AG04450 (cell line): ENCODE measurements at regions not wholly inside any gene's neighbourhood (a gene's known extent, or its start where the extent isn't known, plus 50 kb on each side); places are given as distances from the start of the nearest gene placed in this dataset.

Source experiments
- CTCF ChIA-PET: fragments of 300-600, 350-600 bp; formaldehyde crosslinking; extraction: SDS; loops from one replicate; lab custom pipeline; 2022; ENCODE audit warnings: antibody characterized with exemption, inconsistent platforms; lab: Charles Lee
- POLR2A ChIA-PET: fragments of 350-600 bp; formaldehyde crosslinking; extraction: SDS; loops from one replicate; lab custom pipeline; 2021; ENCODE audit warnings: antibody characterized with exemption, inconsistent platforms; lab: Yijun Ruan, JAX
- DNase-seq: peaks from one replicate; pipeline ENCODE4 v3.0.0-alpha.2; 2011; ENCODE audit warnings: low read depth, low spot score
- H3K27ac ChIP-seq: one replicate; pipeline ENCODE4 v1.5.1; 2012; ENCODE audit warnings: low read depth, low read length, control low read depth
- H3K27me3 ChIP-seq: one replicate; pipeline ENCODE4 v1.6.0; 2012; ENCODE audit warnings: low read length; ENCODE audit not compliant: control insufficient read depth, insufficient read depth
- H3K4me3 ChIP-seq: 2 replicates; pipeline ENCODE4 v1.5.1; 2011; ENCODE audit warnings: mild to moderate bottlenecking, low read depth, low read length, control low read depth
- H3K9me3 ChIP-seq: 2 replicates; pipeline ENCODE4 v1.5.1; 2012; ENCODE audit warnings: low read length; ENCODE audit not compliant: control insufficient read depth, insufficient read depth
- TF ChIP-seq, protein P1 (sequence below): IDR thresholded peaks from 2 replicates; pipeline ENCODE4 v1.5.1; 2011; ENCODE audit warnings: low read depth, low read length, control low read depth, inconsistent platforms

GRCh38 chr1:38134294-38134755, 87.7 kb upstream of the POU3F1 start:
- TF ChIP-seq, protein P1, sequence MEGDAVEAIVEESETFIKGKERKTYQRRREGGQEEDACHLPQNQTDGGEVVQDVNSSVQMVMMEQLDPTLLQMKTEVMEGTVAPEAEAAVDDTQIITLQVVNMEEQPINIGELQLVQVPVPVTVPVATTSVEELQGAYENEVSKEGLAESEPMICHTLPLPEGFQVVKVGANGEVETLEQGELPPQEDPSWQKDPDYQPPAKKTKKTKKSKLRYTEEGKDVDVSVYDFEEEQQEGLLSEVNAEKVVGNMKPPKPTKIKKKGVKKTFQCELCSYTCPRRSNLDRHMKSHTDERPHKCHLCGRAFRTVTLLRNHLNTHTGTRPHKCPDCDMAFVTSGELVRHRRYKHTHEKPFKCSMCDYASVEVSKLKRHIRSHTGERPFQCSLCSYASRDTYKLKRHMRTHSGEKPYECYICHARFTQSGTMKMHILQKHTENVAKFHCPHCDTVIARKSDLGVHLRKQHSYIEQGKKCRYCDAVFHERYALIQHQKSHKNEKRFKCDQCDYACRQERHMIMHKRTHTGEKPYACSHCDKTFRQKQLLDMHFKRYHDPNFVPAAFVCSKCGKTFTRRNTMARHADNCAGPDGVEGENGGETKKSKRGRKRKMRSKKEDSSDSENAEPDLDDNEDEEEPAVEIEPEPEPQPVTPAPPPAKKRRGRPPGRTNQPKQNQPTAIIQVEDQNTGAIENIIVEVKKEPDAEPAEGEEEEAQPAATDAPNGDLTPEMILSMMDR, result no peak
- Histone ChIP-seq H3K9me3 (no peaks in the 10 kb centered on the region; the same call in 1 of the 2 replicates), H3K4me3 (no peak overlapping the region), H3K27me3 (peaks cover 49% of the 10 kb centered on the region), H3K27ac (no peak overlapping the region)
- POLR2A ChIA-PET, result no interaction called here
- CTCF ChIA-PET, result interaction anchor here (0.9 kb wide), 1 partner anchor 62 kb away, joined by 3 read pairs; no protein-coding TSS in a partner anchor
- DNase-seq, result no peak

DNA sequence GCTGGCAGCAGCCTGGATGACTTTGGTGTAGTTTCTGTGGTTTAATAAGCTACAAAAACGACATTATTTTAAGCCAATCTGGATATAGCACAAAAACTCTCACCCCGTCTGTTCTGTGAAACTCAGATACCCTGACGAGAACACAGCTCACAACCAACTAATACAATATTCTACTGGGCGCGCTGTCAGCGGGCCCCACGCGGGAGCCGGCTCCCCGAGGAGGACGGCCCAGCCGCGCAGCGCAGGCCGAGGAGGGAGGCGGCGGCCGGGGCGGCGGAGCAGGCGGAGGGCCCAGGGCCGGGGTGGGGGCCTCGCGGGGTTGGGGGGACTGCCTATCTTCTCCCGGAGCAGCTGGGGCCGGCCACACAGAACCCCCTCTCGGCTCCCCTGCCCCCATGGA, 87.2 kb upstream of the POU3F1 start:
- ChIA-PET POLR2A (no interaction called here), CTCF (interaction anchor here (0.9 kb wide), 1 partner anchor 61 kb away, joined by 3 read pairs; no protein-coding TSS in a partner anchor)
- no peak for DNase-seq
- Histone ChIP-seq H3K9me3 (no peaks in the 10 kb centered on the region; the same call in 1 of the 2 replicates), H3K4me3 (no peak overlapping the region), H3K27ac (no peak overlapping the region), H3K27me3 (peaks cover 49% of the 10 kb centered on the region)
- TF ChIP-seq, protein P1, result no peak

DNA sequence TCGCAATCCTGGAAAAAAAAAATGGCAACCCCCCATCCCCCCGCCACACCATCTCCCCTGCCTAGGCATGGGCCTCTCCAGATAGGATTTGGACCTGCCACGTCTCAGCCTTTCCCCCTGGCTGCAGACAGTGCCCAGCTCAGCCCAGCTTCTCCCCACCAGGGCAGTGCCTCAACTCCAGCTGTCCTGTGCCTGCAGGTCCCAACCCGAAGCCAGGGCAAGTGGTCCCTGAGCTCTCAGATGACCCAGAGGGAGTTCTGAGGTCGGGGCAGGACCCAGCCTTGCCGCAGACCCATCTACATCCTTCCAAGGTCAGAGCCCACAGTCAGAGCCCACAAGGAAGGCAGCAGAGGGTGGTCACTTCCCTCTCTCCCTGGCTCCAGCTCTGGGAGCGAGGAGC, 86.7 kb upstream of the POU3F1 start:
- H3K4me3 ChIP-seq, result no peak overlapping the region
- no peak overlapping the region for H3K27ac ChIP-seq
- TF ChIP-seq, protein P1, result no peak
- DNase-seq, result no peak
- POLR2A ChIA-PET, result no interaction called here
- no peaks in the 10 kb centered on the region; the same call in 1 of the 2 replicates for H3K9me3 ChIP-seq
- CTCF ChIA-PET, result interaction anchor here (0.9 kb wide), 1 partner anchor 61 kb away, joined by 3 read pairs; no protein-coding TSS in a partner anchor
- peaks cover 49% of the 10 kb centered on the region for H3K27me3 ChIP-seq

GRCh38 chr1:38132681-38133080, 86.1 kb upstream of the POU3F1 start:
- TF ChIP-seq, protein P1, result no peak
- CTCF ChIA-PET, result no interaction called here
- POLR2A ChIA-PET, result no interaction called here
- Histone ChIP-seq H3K27me3 (peaks cover 49% of the 10 kb centered on the region), H3K4me3 (no peak overlapping the region), H3K27ac (no peak overlapping the region), H3K9me3 (no peaks in the 10 kb centered on the region; the same call in 1 of the 2 replicates)
- no peak for DNase-seq

DNA sequence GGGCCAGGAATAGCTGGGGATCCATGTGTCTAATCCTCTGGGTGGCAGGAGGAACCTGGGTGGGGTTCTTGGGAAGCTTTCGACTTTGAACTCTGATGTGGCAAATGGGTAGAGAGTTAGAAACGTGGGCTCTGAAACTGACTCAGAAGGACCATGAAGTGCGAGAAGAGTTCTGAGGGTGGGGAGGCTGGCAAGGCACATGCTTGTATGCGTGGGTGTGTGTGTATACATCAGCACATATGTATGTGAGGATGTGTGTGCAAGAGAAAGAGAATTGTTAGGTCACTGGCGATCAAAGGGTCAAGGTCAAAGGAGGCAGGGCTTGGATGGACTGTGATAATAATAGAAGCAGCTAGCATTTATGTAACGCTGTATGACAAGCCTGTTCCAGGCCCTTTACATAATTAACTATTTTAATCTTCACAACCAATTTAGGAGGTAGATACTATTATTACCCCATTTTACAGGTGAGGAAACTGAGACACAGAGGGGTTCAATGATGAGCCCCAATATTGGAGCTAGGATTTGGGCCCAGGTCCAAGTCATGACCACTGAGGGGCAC, 84.5 kb upstream of the POU3F1 start:
- ChIA-PET POLR2A (no interaction called here), CTCF (no interaction called here)
- Histone ChIP-seq H3K9me3 (no peaks in the 10 kb centered on the region; the same call in 1 of the 2 replicates), H3K27ac (no peak overlapping the region), H3K27me3 (peaks cover 39% of the 10 kb centered on the region), H3K4me3 (no peak overlapping the region)
- TF ChIP-seq, protein P1, result no peak
- DNase-seq, result no peak
